Breast epithelium (tissue), 3 donors: ENCODE measurements at regions not wholly inside any gene's neighbourhood (a gene's known extent, or its start where the extent isn't known, plus 50 kb on each side); places are given as distances from the start of the nearest gene placed in this dataset.

Source experiments
- POLR2A ChIP-seq: fragments of 450-650 bp; IDR thresholded peaks from one replicate; pipeline ENCODE4 v1.6.1; 2016; ENCODE audit warnings: antibody characterized with exemption, mild to moderate bottlenecking, moderate library complexity
- POLR2AphosphoS5 ChIP-seq, 3 donors: sonication (generic); formaldehyde crosslinking; IDR thresholded peaks; one replicate each; pipeline ENCODE4 v1.6.1; 2017; ENCODE audit warnings: antibody characterized with exemption in 3 of 3
- TF ChIP-seq, protein P1 (sequence below), 3 donors: fragments of 450-650 bp; IDR thresholded peaks; one replicate each; pipeline ENCODE4 v1.5.1; 2016 to 2017; ENCODE audit warnings: antibody characterized with exemption in 3 of 3, mild to moderate bottlenecking in 3 of 3, moderate library complexity in 3 of 3

- TF ChIP-seq POLR2A (no peak), POLR2AphosphoS5 (IDR thresholded peaks at IDR 0.05) (no peak)
- TF ChIP-seq, protein P1, sequence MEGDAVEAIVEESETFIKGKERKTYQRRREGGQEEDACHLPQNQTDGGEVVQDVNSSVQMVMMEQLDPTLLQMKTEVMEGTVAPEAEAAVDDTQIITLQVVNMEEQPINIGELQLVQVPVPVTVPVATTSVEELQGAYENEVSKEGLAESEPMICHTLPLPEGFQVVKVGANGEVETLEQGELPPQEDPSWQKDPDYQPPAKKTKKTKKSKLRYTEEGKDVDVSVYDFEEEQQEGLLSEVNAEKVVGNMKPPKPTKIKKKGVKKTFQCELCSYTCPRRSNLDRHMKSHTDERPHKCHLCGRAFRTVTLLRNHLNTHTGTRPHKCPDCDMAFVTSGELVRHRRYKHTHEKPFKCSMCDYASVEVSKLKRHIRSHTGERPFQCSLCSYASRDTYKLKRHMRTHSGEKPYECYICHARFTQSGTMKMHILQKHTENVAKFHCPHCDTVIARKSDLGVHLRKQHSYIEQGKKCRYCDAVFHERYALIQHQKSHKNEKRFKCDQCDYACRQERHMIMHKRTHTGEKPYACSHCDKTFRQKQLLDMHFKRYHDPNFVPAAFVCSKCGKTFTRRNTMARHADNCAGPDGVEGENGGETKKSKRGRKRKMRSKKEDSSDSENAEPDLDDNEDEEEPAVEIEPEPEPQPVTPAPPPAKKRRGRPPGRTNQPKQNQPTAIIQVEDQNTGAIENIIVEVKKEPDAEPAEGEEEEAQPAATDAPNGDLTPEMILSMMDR (IDR thresholded peaks at IDR 0.05): no peak
Measured at GRCh38 chr10:129375912-129376311, 91.1 kb upstream of the MGMT start.
